ENCODE measurements at regions not wholly inside any gene's neighbourhood (a gene's known extent, or its start where the extent isn't known, plus 50 kb on each side); places are given as distances from the start of the nearest gene placed in this dataset.

DNA sequence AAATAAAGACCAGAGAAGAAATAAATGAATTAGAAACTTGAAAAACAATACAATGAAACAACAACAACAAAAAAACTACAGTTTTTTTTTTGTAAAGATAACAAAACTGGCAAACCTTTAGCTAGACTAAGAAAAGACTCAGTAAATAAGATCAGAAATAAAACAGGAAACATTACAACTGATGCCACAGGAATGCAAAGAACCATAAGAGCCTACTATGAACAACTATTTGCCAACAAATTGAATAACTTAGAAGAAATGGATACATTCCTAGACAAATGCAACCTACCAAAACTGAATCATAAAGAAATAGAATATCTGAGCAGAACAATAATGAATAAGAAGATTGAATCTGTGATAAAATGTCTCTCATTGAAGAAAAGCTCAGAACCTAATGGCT lies 742.0 kb downstream of the ADGRL2 start:
- no peak for DNase-seq (ENCODE audit: low spot score)
- POLR2A ChIA-PET (ENCODE audit: low non-redundant PET), result no interaction called here
- CTCF ChIA-PET, result no interaction called here
- no peak overlapping the region for H3K27ac ChIP-seq
- TF ChIP-seq, protein P1, sequence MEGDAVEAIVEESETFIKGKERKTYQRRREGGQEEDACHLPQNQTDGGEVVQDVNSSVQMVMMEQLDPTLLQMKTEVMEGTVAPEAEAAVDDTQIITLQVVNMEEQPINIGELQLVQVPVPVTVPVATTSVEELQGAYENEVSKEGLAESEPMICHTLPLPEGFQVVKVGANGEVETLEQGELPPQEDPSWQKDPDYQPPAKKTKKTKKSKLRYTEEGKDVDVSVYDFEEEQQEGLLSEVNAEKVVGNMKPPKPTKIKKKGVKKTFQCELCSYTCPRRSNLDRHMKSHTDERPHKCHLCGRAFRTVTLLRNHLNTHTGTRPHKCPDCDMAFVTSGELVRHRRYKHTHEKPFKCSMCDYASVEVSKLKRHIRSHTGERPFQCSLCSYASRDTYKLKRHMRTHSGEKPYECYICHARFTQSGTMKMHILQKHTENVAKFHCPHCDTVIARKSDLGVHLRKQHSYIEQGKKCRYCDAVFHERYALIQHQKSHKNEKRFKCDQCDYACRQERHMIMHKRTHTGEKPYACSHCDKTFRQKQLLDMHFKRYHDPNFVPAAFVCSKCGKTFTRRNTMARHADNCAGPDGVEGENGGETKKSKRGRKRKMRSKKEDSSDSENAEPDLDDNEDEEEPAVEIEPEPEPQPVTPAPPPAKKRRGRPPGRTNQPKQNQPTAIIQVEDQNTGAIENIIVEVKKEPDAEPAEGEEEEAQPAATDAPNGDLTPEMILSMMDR (conservative IDR thresholded peaks at IDR 0.05; ENCODE audit: low read depth), result no peak

DNA sequence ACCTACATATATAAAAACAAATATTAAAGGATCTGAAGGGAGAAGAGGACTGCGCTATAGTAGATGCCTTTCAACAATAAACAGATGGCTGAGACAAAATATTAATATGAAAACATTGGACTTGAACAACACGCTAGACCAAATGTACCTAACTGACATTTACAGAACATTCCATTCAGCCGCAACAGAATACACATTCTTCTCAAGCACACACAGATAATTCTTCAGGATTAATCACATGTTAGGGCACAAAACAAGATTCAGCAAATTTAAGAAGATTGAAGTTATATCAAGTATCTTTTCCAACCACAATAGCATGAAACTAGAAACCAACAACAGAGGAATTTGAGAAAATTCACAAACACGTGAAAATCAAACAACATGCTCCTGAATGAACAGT lies 741.4 kb downstream of the ADGRL2 start:
- POLR2A ChIA-PET (ENCODE audit: low non-redundant PET), result no interaction called here
- H3K27ac ChIP-seq, result no peak overlapping the region
- TF ChIP-seq, protein P1 (conservative IDR thresholded peaks at IDR 0.05; ENCODE audit: low read depth), result no peak
- no peak for DNase-seq (ENCODE audit: low spot score)
- CTCF ChIA-PET, result no interaction called here

DNA sequence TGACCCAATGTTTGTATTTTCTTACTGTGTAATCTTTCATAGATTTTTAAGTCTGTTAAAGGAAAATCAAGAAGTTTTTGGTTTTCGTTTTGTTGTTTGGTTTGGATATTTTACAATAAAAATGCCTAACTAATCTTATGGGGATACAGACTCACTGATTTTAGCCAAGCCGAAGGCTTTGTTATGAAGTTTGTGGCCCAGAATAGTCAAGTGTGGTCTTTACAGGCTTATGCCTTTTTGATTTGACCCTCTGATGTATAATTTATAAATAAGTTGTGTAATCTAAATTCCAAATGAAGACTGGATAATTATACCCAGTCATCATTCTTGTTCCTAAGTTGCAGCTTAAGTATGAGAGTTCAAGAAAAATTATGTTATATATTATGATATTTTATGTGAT lies 739.3 kb downstream of the ADGRL2 start:
- ChIA-PET CTCF (no interaction called here), POLR2A (ENCODE audit: low non-redundant PET) (no interaction called here)
- no peak for DNase-seq (ENCODE audit: low spot score)
- TF ChIP-seq, protein P1 (conservative IDR thresholded peaks at IDR 0.05; ENCODE audit: low read depth), result no peak
- no peak overlapping the region for H3K27ac ChIP-seq

DNA sequence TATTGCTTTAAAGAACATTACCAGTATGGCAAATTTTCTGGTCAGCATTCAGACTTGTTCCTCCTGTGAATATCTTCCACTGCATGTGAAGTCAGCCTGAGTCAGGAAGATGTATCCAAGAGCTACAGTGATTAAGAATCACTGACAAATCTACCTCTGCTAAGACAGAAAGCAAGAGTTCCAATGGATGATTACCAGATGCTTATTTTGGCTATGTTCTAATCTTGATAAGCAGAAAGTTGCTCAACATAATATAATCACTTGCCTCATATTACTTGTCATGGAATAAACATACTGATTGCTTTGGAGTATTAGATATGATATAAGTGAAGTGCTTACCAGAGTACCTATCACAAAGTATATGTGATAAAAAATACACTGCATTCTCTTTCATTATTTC lies 738.1 kb downstream of the ADGRL2 start:
- TF ChIP-seq, protein P1 (conservative IDR thresholded peaks at IDR 0.05; ENCODE audit: low read depth), result no peak
- ChIA-PET CTCF (no interaction called here), POLR2A (ENCODE audit: low non-redundant PET) (no interaction called here)
- no peak for DNase-seq (ENCODE audit: low spot score)
- H3K27ac ChIP-seq, result no peak overlapping the region

DNA sequence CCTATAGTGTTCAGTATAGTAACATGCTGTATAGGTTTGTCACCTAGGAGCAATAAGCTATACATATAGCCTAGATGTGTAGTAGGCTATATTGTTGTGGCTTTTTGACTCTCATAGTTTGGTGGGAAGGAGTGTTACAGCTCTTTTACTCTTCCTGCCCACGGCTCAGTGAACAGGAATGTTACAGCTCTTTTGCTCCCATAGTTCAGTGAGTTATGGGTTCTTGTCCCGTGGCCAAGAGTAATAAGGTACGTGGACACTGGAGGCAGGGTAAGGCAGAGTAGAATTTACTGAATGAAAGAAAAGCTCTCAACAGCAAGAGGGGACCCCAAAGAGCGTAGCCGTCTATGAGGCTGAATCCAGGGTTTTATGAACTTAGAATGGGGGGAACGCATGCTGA lies 734.3 kb downstream of the ADGRL2 start:
- no peak for DNase-seq (ENCODE audit: low spot score)
- H3K27ac ChIP-seq, result no peak overlapping the region
- CTCF ChIA-PET, result interaction anchor here (0.5 kb wide), 1 partner anchor 21 kb away, joined by 3 read pairs; no protein-coding TSS in a partner anchor
- TF ChIP-seq, protein P1 (conservative IDR thresholded peaks at IDR 0.05; ENCODE audit: low read depth), result no peak
- POLR2A ChIA-PET (ENCODE audit: low non-redundant PET), result no interaction called here

DNA sequence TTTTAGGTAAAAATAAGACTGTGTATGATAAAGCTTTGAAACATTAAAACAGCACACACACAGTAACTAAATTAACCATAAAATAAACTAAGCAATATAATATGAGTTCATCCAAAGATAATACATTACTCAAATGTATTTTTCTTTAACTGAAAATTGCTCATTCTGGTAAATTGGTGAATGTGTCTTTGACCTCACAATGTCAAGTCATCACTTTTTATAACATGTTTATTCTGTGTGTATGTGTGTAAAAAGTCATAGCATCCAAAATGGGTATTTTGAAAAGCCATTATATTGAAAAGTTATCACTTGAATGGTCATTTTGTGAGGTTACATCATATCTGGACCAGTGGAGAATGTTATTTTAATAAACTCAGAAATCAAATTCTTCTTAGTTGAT lies 724.6 kb downstream of the ADGRL2 start:
- DNase-seq (ENCODE audit: low spot score), result no peak
- TF ChIP-seq, protein P1 (conservative IDR thresholded peaks at IDR 0.05; ENCODE audit: low read depth), result no peak
- H3K27ac ChIP-seq, result no peak overlapping the region
- ChIA-PET POLR2A (ENCODE audit: low non-redundant PET) (no interaction called here), CTCF (no interaction called here)

DNA sequence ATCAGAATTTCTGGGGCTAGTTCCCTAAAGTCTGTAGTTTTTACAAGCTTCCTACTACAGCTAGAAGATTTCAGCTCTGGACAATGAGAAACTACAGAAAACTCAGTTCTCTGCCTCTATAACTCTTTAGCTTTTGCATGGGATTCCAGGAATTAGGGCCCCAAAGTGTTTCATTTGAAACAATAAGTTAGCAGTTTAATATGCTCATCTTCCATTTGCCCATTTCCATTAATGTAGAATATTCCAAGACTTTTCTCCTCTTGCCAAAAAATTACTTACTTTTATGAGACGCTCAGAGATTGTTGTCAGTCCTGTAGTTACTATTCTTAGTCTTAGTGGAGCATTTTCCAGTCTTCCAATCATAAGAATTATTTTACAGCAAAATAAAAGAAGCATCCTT lies 719.9 kb downstream of the ADGRL2 start:
- ChIA-PET POLR2A (ENCODE audit: low non-redundant PET) (no interaction called here), CTCF (no interaction called here)

More for the DNA sequence above, 719.9 kb downstream of the ADGRL2 start:
- TF ChIP-seq, protein P1 (conservative IDR thresholded peaks at IDR 0.05; ENCODE audit: low read depth), result no peak
- no peak overlapping the region for H3K27ac ChIP-seq
- no peak for DNase-seq (ENCODE audit: low spot score)
